Endodermal cell (in vitro differentiated cells): ENCODE measurements at regions not wholly inside any gene's neighbourhood (a gene's known extent, or its start where the extent isn't known, plus 50 kb on each side); places are given as distances from the start of the nearest gene placed in this dataset.
"Not testable (repeated sequence)": the region's sequence is repeated elsewhere in the genome, so short reads cannot be mapped to it uniquely, and the experiment has no call there.

ENCODE experiments used
- DNase-seq: peaks from one replicate; pipeline ENCODE4 v3.0.0-alpha.2; 2017
- H3K27ac ChIP-seq: 2 replicates; pipeline ENCODE4 v1.5.1; 2013; ENCODE audit warnings: mild to moderate bottlenecking, low read depth, low read length, moderate library complexity
- H3K27me3 ChIP-seq: 2 replicates; pipeline ENCODE4 v1.6.1; 2013; ENCODE audit warnings: mild to moderate bottlenecking, low read length, moderate library complexity; ENCODE audit not compliant: insufficient read depth, control insufficient read depth, poor library complexity, severe bottlenecking
- H3K36me3 ChIP-seq: 2 replicates; pipeline ENCODE4 v1.7.0; 2013; ENCODE audit warnings: mild to moderate bottlenecking, low read length, moderate library complexity; ENCODE audit not compliant: control insufficient read depth, insufficient read depth
- H3K4me1 ChIP-seq: one replicate; pipeline ENCODE4 v1.7.0; 2013; ENCODE audit warnings: low read length; ENCODE audit not compliant: control insufficient read depth, insufficient read depth
- H3K4me3 ChIP-seq: 2 replicates; pipeline ENCODE4 v1.5.1; 2013; ENCODE audit warnings: mild to moderate bottlenecking, low read length, moderate library complexity
- H3K9ac ChIP-seq: 2 replicates; pipeline ENCODE4 v1.6.1; 2013; ENCODE audit warnings: mild to moderate bottlenecking, low read length, moderate library complexity; ENCODE audit not compliant: poor library complexity, severe bottlenecking; ENCODE audit errors: extremely low read depth
- H3K9me3 ChIP-seq: 2 replicates; pipeline ENCODE4 v1.6.1; 2013; ENCODE audit warnings: mild to moderate bottlenecking, low read length, moderate library complexity; ENCODE audit not compliant: control insufficient read depth
- H3K27ac Mint-ChIP-seq: 2 replicates; pipeline ENCODE4 v1.8.0; 2020; ENCODE audit warnings: mixed read lengths
- H3K27me3 Mint-ChIP-seq: 2 replicates; pipeline ENCODE4 v1.8.0; 2021; ENCODE audit warnings: mild to moderate bottlenecking, mixed read lengths; ENCODE audit not compliant: insufficient read depth
- H3K36me3 Mint-ChIP-seq: 2 replicates; pipeline ENCODE4 v1.8.0; 2020; ENCODE audit warnings: low read depth, mixed read lengths
- H3K4me1 Mint-ChIP-seq: 2 replicates; pipeline ENCODE4 v1.8.0; 2020; ENCODE audit warnings: mixed read lengths
- H3K4me3 Mint-ChIP-seq: 2 replicates; pipeline ENCODE4 v1.8.0; 2020; ENCODE audit warnings: mild to moderate bottlenecking, moderate library complexity, mixed read lengths
- H3K9me3 Mint-ChIP-seq: 2 replicates; pipeline ENCODE4 v1.8.0; 2020; ENCODE audit warnings: mild to moderate bottlenecking, mixed read lengths
- CTCF ChIP-seq: fragments of 200-600 bp; sonication (generic); conservative IDR thresholded peaks from 2 replicates; pipeline ENCODE4 v1.5.0; 2021; ENCODE audit warnings: antibody characterized with exemption, mild to moderate bottlenecking
- WGBS, 2 experiments: methylation state at CpG; one replicate each; pipeline versions ENCODE4 v1.1.5 to v1.1.7; 2013; ENCODE audit warnings: missing lambda C conversion rate in 2 of 2, mixed read lengths in 1 of 2; ENCODE audit not compliant: insufficient coverage in 1 of 2, insufficient read length in 1 of 2; 5-methylcytosine and 5-hydroxymethylcytosine counted together

GRCh38 chr10:37727491-37728352, 129.7 kb downstream of the ZNF248 start:
- H3K27me3 Mint-ChIP-seq = no peaks in the 10 kb centered on the region
- Histone ChIP-seq H3K9me3 (peaks cover 74% of the 10 kb centered on the region), H3K9ac (no peak overlapping the region), H3K27ac (no peak overlapping the region), H3K4me1 (no peaks in the 10 kb centered on the region), H3K4me3 (no peak overlapping the region), H3K27me3 (no peaks in the 10 kb centered on the region), H3K36me3 (no peaks in the 10 kb centered on the region)
- WGBS, 2 experiments = 73 to 85% methylated on average over 4 to 12 of the region's 12 CpGs
- no peak overlapping the region for H3K27ac Mint-ChIP-seq
- DNase-seq = no peak
- H3K4me3 Mint-ChIP-seq = no peak overlapping the region
- TF ChIP-seq CTCF = no peak
- H3K9me3 Mint-ChIP-seq = peaks cover 86% of the 10 kb centered on the region
- H3K36me3 Mint-ChIP-seq = no peaks in the 10 kb centered on the region
- H3K4me1 Mint-ChIP-seq = no peaks in the 10 kb centered on the region

- WGBS, 2 experiments = 80% methylated on average over 3 of the region's 3 CpGs; no CpG with 5 or more reads in 1 of the 2 experiments
Observed at GRCh38 chr10:37721100-37721499, 136.3 kb downstream of the ZNF248 start.

GRCh38 chr10:37718060-37718459, 139.3 kb downstream of the ZNF248 start:
- H3K36me3 ChIP-seq, H3K4me1 Mint-ChIP-seq, H3K27me3 Mint-ChIP-seq, H3K27me3 ChIP-seq, H3K4me3 ChIP-seq, H3K36me3 Mint-ChIP-seq, H3K4me1 ChIP-seq, H3K27ac Mint-ChIP-seq, DNase-seq, H3K4me3 Mint-ChIP-seq, H3K9ac ChIP-seq, H3K27ac ChIP-seq: not testable (repeated sequence)
- peaks cover 90% of the 10 kb centered on the region for H3K9me3 Mint-ChIP-seq
- peaks cover 79% of the 10 kb centered on the region for H3K9me3 ChIP-seq
- 77 to 84% methylated on average over 5 to 6 of the region's 6 CpGs for WGBS, 2 experiments

More at GRCh38 chr10:37721100-37721499, 136.3 kb downstream of the ZNF248 start:
- Histone ChIP-seq H3K9ac (no peak overlapping the region), H3K27me3 (no peaks in the 10 kb centered on the region), H3K27ac (no peak overlapping the region), H3K9me3 (peaks cover 75% of the 10 kb centered on the region), H3K4me1 (no peaks in the 10 kb centered on the region), H3K4me3 (no peak overlapping the region), H3K36me3 (no peaks in the 10 kb centered on the region)
- Mint-ChIP-seq H3K4me3 (no peak overlapping the region), H3K9me3 (peaks cover 87% of the 10 kb centered on the region), H3K27me3 (no peaks in the 10 kb centered on the region), H3K4me1 (no peaks in the 10 kb centered on the region), H3K27ac (no peak overlapping the region), H3K36me3 (no peaks in the 10 kb centered on the region)
- TF ChIP-seq CTCF = no peak
- no peak for DNase-seq
